Small intestine (tissue), 7 donors: ENCODE measurements at regions not wholly inside any gene's neighbourhood (a gene's known extent, or its start where the extent isn't known, plus 50 kb on each side); places are given as distances from the start of the nearest gene placed in this dataset.
A peak's percentile ranks its signal among the peaks of the same experiment; 100 is the strongest.

Experiments used
- DNase-seq, 2 donors: peaks; one replicate each; pipeline versions ENCODE4 v3.0.0 to v3.0.0-alpha.2; 2013
- FAIRE-seq: peaks from 2 replicates; lab custom pipeline; 2012; peaks lifted over from hg19 to GRCh38; lab: Jason Lieb, UNC
- H3K27ac ChIP-seq, 3 donors: one replicate each; pipeline ENCODE4 v1.5.1; 2013; ENCODE audit warnings: low read length in 2 of 3, mild to moderate bottlenecking in 2 of 3, control low read depth in 1 of 3, inconsistent platforms in 1 of 3, low read depth in 1 of 3, moderate library complexity in 1 of 3
- H3K27me3 ChIP-seq, 3 donors: one replicate each; pipeline ENCODE4 v1.6.1; 2013; ENCODE audit warnings: low read length in 3 of 3, inconsistent platforms in 1 of 3; ENCODE audit not compliant: control insufficient read depth in 3 of 3, insufficient read depth in 3 of 3
- H3K36me3 ChIP-seq, 3 donors: one replicate each; pipeline ENCODE4 v1.6.1; 2013; ENCODE audit warnings: low read length in 3 of 3, inconsistent platforms in 1 of 3, low read depth in 1 of 3, mild to moderate bottlenecking in 1 of 3, moderate library complexity in 1 of 3; ENCODE audit not compliant: control insufficient read depth in 3 of 3, insufficient read depth in 2 of 3
- H3K4me1 ChIP-seq, 3 donors: one replicate each; pipeline ENCODE4 v1.6.1; 2013; ENCODE audit warnings: low read length in 2 of 3, inconsistent platforms in 1 of 3, low read depth in 1 of 3, mild to moderate bottlenecking in 1 of 3, moderate library complexity in 1 of 3; ENCODE audit not compliant: control insufficient read depth in 3 of 3, insufficient read depth in 2 of 3
- H3K4me3 ChIP-seq, 3 donors: one replicate each; pipeline ENCODE4 v1.5.1; 2013; ENCODE audit warnings: low read length in 3 of 3, control low read depth in 1 of 3, inconsistent platforms in 1 of 3, low read depth in 1 of 3, mild to moderate bottlenecking in 1 of 3, moderate library complexity in 1 of 3
- H3K9me3 ChIP-seq, 2 donors: one replicate each; pipeline ENCODE4 v1.6.1; 2013; ENCODE audit warnings: low read depth in 1 of 2, low read length in 1 of 2; ENCODE audit not compliant: control insufficient read depth in 2 of 2, insufficient read depth in 1 of 2
- WGBS, 3 donors: extraction: QIAGEN DNeasy Blood & Tissue Kit; methylation state at CpG; one replicate each; pipeline ENCODE4 v1.1.7; 2013; 5-methylcytosine and 5-hydroxymethylcytosine counted together
- donor health status: healthy with polysubstance abuse.
- donor health status: control.
- donor health status: control.
- donor health status: Bipolar disorder and iron deficiency.
- donor health status: healthy.

DNA sequence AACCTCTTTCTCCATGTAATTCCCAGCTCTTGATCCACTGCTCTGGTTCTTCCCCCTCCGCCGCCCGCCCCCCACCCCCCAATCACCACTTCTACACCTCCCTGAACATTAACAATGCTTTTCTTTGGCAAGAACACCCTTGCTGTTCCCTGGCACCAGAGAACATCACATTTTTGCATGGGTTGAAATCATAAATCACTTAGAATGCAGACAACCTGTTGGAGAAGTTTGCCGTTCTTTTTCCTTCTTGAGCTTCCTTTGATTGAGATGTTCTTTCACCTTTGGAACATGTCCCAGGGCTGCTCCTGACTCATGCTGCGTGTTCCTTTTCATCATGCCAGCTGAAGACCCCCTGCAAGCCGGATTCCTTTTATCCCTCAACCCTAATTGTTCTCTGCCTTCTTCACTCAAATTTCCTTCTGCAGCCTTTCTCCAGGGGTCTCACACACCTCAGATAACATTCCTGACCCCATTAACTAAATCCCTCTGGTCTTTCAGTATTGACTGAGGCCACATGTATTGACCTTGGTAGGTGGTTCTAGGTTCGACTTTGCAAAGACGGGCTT lies 294.1 kb upstream of the TMPO start:
- no peaks in the 10 kb centered on the region for H3K27me3 ChIP-seq
- H3K4me1 ChIP-seq: peaks cover 0 to 5% (median 0%) of the 10 kb centered on the region in 3 donors
- H3K27ac ChIP-seq: no peak overlapping the region
- FAIRE-seq: no peak
- no peak overlapping the region for H3K4me3 ChIP-seq
- WGBS, 3 donors: 34 to 66% (median 54%) methylated on average over 8 of the region's 8 CpGs
- H3K36me3 ChIP-seq: no peaks in the 10 kb centered on the region
- peak in 1 of 2 donors; percentile 65 for DNase-seq
- H3K9me3 ChIP-seq: no peaks in the 10 kb centered on the region

DNA sequence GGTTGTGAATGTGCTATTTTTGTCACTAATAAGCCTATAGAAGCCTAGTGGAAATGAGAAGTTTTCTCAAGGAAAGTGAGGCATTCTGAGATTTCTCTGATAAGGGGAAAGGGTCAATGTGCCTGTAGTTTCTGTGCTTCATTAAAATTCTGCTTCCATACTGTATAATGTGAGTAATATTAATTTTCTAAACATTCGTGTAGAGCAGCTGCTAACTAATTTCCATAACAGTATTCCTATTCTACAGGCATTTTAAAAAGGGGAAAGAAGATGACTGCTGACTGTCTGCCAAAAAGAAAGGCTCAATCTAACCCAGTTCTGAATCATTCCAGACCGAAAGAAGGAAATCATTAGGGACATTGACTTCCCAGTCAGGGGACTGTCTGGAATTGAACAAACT lies 293.3 kb upstream of the TMPO start:
- no peak for DNase-seq
- 60 to 68% (median 63%) methylated on average over 2 of the region's 2 CpGs for WGBS, 3 donors
- H3K9me3 ChIP-seq: no peaks in the 10 kb centered on the region

DNA sequence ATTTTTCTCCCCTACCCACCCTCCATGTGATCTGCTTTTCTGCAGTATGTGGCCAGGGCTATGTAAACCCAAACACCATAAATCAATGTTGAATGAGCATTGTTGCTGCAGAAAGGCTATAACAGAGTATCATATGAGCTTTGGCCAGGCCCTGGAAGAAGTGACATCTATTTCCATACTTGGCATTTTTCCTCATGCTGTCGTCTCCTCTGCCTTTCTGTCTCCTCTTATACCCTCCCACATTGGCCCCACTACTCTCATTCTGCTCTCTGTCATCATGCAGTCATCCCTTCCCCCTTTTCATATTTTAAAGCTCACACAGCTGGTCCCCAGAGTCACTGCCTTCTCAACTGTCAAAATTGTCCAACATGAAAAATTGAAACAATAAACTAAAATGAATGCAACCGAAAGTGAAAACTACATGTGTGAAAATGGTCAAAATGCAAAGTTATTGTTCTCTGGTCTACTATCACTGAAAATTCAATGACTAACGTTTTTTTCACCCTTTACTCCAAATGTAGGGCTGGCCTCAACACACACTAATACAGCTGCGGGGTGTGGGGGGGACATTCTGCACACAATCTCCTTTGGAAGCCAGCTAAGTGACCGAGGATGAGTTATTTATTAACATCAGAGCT lies 290.7 kb upstream of the TMPO start:
- Histone ChIP-seq H3K4me3 (no peak overlapping the region), H3K27me3 (no peaks in the 10 kb centered on the region), H3K36me3 (no peaks in the 10 kb centered on the region), H3K27ac (no peak overlapping the region), H3K4me1 (peaks cover 0 to 5% (median 0%) of the 10 kb centered on the region in 3 donors), H3K9me3 (no peaks in the 10 kb centered on the region)
- FAIRE-seq (no peak), DNase-seq (peak in 1 of 2 donors; percentile 46)
- WGBS, 3 donors: 23 to 35% (median 25%) methylated on average over 5 of the region's 5 CpGs

More for the DNA sequence above, 293.3 kb upstream of the TMPO start:
- Histone ChIP-seq H3K4me3 (no peak overlapping the region), H3K36me3 (no peaks in the 10 kb centered on the region), H3K27me3 (no peaks in the 10 kb centered on the region), H3K27ac (no peak overlapping the region), H3K4me1 (peaks cover 0 to 5% (median 0%) of the 10 kb centered on the region in 3 donors)
- FAIRE-seq: no peak

GRCh38 chr12:98227162-98227561 lies 288.2 kb upstream of the TMPO start:
- DNase-seq (peak in 1 of 2 donors; percentile 76), FAIRE-seq (no peak)
- Histone ChIP-seq H3K9me3 (no peaks in the 10 kb centered on the region), H3K27ac (no peak overlapping the region), H3K4me1 (peaks cover 0 to 5% (median 0%) of the 10 kb centered on the region in 3 donors), H3K4me3 (no peak overlapping the region), H3K36me3 (no peaks in the 10 kb centered on the region), H3K27me3 (no peaks in the 10 kb centered on the region)
- WGBS, 3 donors: 68 to 71% (median 68%) methylated on average over 6 of the region's 6 CpGs

- FAIRE-seq (no peak), DNase-seq (no peak)
- WGBS, 3 donors: 34 to 46% (median 38%) methylated on average over 8 of the region's 8 CpGs
- Histone ChIP-seq H3K9me3 (no peaks in the 10 kb centered on the region), H3K4me1 (peaks cover 0 to 5% (median 0%) of the 10 kb centered on the region in 3 donors), H3K36me3 (no peaks in the 10 kb centered on the region), H3K4me3 (no peak overlapping the region), H3K27ac (no peak overlapping the region), H3K27me3 (no peaks in the 10 kb centered on the region)
These were observed 286.5 kb upstream of the TMPO start for GRCh38 chr12:98228683-98229539.

- Histone ChIP-seq H3K9me3 (no peaks in the 10 kb centered on the region), H3K4me1 (peaks cover 0 to 2% (median 0%) of the 10 kb centered on the region in 3 donors), H3K36me3 (no peaks in the 10 kb centered on the region), H3K4me3 (no peak overlapping the region), H3K27ac (no peak overlapping the region), H3K27me3 (no peaks in the 10 kb centered on the region)
- FAIRE-seq: no peak
- DNase-seq: no peak
- WGBS, 3 donors: 76 to 87% (median 83%) methylated on average over 2 of the region's 2 CpGs
These were observed 285.9 kb upstream of the TMPO start for GRCh38 chr12:98229540-98229924.

DNA sequence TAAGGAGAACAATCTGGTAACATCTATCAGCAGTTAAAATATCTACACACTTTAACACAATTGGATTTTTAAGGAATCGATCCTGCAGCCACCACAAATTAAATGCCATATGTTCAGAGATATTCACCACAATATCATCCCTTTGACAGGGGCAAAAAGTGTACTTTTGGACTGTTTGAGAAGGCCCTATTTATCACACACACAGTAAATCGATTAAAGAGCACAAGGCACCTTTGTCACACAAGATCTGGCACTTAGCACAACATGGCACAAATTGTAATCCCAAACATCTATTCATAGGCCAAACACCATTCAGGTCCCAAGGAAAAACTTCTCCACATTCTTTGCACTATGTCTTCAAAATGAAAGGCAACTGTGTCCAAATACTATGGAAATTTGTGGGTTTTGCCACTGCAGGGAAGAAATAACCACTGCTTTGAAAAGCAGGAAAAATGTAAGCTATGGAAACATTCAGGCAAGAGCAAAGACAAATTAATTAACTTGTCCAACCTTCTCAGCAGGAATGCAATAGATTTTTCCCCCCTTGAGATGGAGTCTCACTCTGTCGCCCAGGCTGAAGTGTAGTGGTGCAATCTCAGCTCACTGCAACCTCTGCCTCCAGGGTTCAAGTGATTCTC lies 282.5 kb upstream of the TMPO start:
- DNase-seq (peak in 1 of 2 donors; percentile 27), FAIRE-seq (no peak)
- no peaks in the 10 kb centered on the region for H3K9me3 ChIP-seq
- 37 to 68% (median 45%) methylated on average over 3 of the region's 3 CpGs for WGBS, 3 donors
- no peaks in the 10 kb centered on the region for H3K4me1 ChIP-seq
- H3K27me3 ChIP-seq: no peaks in the 10 kb centered on the region
- H3K4me3 ChIP-seq: no peak overlapping the region
- no peaks in the 10 kb centered on the region for H3K36me3 ChIP-seq
- H3K27ac ChIP-seq: no peak overlapping the region

DNA sequence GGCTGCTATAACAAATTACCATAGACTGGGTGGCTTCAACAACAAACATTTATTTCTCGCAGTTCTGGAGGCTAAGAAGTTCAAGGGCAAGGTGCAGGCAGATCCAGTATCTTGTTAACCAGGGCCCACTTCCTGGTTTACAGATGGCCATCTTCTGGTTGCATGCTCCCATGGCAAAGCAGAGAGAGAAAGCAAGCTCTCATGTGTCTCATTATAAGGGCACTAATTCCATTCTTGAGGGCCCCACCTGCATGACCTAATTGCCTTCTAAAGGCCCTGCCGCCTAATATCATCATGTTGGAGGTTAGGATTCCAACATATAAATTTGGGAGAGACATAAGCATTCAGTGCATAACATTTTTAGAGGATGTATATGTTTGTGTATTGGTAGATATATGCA lies 280.1 kb upstream of the TMPO start:
- no peaks in the 10 kb centered on the region for H3K4me1 ChIP-seq
- no peak overlapping the region for H3K4me3 ChIP-seq
- FAIRE-seq (no peak), DNase-seq (no peak)
- H3K27ac ChIP-seq: no peak overlapping the region
- no peaks in the 10 kb centered on the region for H3K9me3 ChIP-seq
- H3K27me3 ChIP-seq: no peaks in the 10 kb centered on the region
- H3K36me3 ChIP-seq: no peaks in the 10 kb centered on the region
- 78 to 89% (median 86%) methylated on average over 2 of the region's 2 CpGs for WGBS, 3 donors
